ENCODE measurements at regions not wholly inside any gene's neighbourhood (a gene's known extent, or its start where the extent isn't known, plus 50 kb on each side); places are given as distances from the start of the nearest gene placed in this dataset.

DNA sequence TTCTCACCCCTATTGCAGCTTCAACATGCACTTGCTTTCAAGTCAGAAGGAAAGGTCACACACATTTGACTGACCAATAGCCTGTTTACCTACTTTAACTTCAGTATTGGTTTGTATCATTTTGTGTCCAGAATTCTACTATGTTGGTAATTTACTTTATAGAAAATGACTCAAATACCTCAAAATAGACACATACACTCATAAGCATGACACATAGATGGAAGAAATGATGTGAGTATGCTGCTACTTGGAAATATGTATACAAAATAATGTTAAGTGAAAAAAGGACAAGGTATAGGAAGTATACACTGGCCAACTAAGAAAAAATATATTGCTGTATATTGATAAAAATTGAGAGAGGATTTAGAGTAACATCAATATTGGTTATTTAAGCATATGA, 98.8 kb upstream of the CASK start:
- Histone ChIP-seq H3K9me3 (ENCODE audit: control extremely low read depth in 1 of 5, control insufficient read depth in 4 of 5, insufficient read depth in 2 of 5, low read depth in 1 of 5, low read length in 4 of 5) (no peaks in the 10 kb centered on the region), H3K4me1 (ENCODE audit: control extremely low read depth in 1 of 4, control insufficient read depth in 4 of 4, insufficient read depth in 4 of 4, low read length in 3 of 4) (no peaks in the 10 kb centered on the region), H3K27ac (ENCODE audit: insufficient read depth in 1 of 2, low read depth in 1 of 2, low read length in 2 of 2, poor library complexity in 1 of 2, severe bottlenecking in 2 of 2) (no peak overlapping the region), H3K36me3 (ENCODE audit: control insufficient read depth in 4 of 4, insufficient read depth in 4 of 4, low read length in 3 of 4) (no peaks in the 10 kb centered on the region), H3K27me3 (replicated peaks in 2 of 5; ENCODE audit: control insufficient read depth in 4 of 5, insufficient read depth in 5 of 5, low read length in 4 of 5) (peaks cover 0 to 5% (median 0%) of the 10 kb centered on the region in 5 experiments), H3K4me3 (ENCODE audit: control insufficient read depth in 1 of 7, extremely low read depth in 1 of 7, insufficient read depth in 4 of 7, low read depth in 2 of 7, low read length in 6 of 7) (no peak overlapping the region)
- CTCF ChIA-PET, result no interaction called here
- DNase-seq, result no peak
- POLR2A ChIA-PET, result no interaction called here

GRCh38 chrX:42021058-42021457, 97.7 kb upstream of the CASK start:
- no peak overlapping the region for H3K27ac ChIP-seq (ENCODE audit: insufficient read depth in 1 of 2, low read depth in 1 of 2, low read length in 2 of 2, poor library complexity in 1 of 2, severe bottlenecking in 2 of 2)
- no peaks in the 10 kb centered on the region for H3K9me3 ChIP-seq (ENCODE audit: control extremely low read depth in 1 of 5, control insufficient read depth in 4 of 5, insufficient read depth in 2 of 5, low read depth in 1 of 5, low read length in 4 of 5)
- H3K4me1 ChIP-seq (ENCODE audit: control extremely low read depth in 1 of 4, control insufficient read depth in 4 of 4, insufficient read depth in 4 of 4, low read length in 3 of 4), result no peaks in the 10 kb centered on the region
- POLR2A ChIA-PET, result no interaction called here
- no peak for DNase-seq
- H3K36me3 ChIP-seq (ENCODE audit: control insufficient read depth in 4 of 4, insufficient read depth in 4 of 4, low read length in 3 of 4), result no peaks in the 10 kb centered on the region
- CTCF ChIA-PET, result no interaction called here
- H3K27me3 ChIP-seq (replicated peaks in 2 of 5; ENCODE audit: control insufficient read depth in 4 of 5, insufficient read depth in 5 of 5, low read length in 4 of 5), result peaks cover 0 to 5% (median 0%) of the 10 kb centered on the region in 5 experiments
- no peak overlapping the region for H3K4me3 ChIP-seq (ENCODE audit: control insufficient read depth in 1 of 7, extremely low read depth in 1 of 7, insufficient read depth in 4 of 7, low read depth in 2 of 7, low read length in 6 of 7)

- Histone ChIP-seq H3K27me3 (replicated peaks in 2 of 5; ENCODE audit: control insufficient read depth in 4 of 5, insufficient read depth in 5 of 5, low read length in 4 of 5) (peaks cover 0 to 5% (median 0%) of the 10 kb centered on the region in 5 experiments), H3K27ac (ENCODE audit: insufficient read depth in 1 of 2, low read depth in 1 of 2, low read length in 2 of 2, poor library complexity in 1 of 2, severe bottlenecking in 2 of 2) (no peak overlapping the region), H3K36me3 (ENCODE audit: control insufficient read depth in 4 of 4, insufficient read depth in 4 of 4, low read length in 3 of 4) (no peaks in the 10 kb centered on the region), H3K4me1 (ENCODE audit: control extremely low read depth in 1 of 4, control insufficient read depth in 4 of 4, insufficient read depth in 4 of 4, low read length in 3 of 4) (no peaks in the 10 kb centered on the region), H3K9me3 (ENCODE audit: control extremely low read depth in 1 of 5, control insufficient read depth in 4 of 5, insufficient read depth in 2 of 5, low read depth in 1 of 5, low read length in 4 of 5) (no peaks in the 10 kb centered on the region), H3K4me3 (ENCODE audit: control insufficient read depth in 1 of 7, extremely low read depth in 1 of 7, insufficient read depth in 4 of 7, low read depth in 2 of 7, low read length in 6 of 7) (no peak overlapping the region)
- ChIA-PET CTCF (no interaction called here), POLR2A (no interaction called here)
- WGBS (ENCODE audit: insufficient coverage), result 66% methylated on average over 2 of the region's 2 CpGs
- no peak for DNase-seq
Observed at GRCh38 chrX:42020225-42020624, 96.9 kb upstream of the CASK start.

DNA sequence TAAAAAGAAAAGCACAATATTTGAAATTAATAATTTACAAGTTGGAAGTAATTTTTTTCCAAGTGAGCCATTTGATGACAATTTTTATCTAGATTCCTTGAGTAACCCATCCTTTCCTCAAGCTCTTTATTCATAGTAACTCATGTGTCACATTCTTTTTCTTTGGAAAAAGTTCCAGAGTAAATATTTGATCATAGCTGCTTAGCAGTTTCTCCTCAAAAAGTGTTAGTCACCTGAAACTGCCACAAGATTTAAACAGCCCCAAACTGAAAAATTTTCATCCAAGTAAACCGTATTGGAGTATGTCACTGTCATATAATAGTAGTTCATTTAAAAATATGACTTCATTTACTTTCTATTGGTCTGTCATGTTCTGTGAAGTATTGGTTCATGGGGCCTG, 94.6 kb upstream of the CASK start:
- H3K36me3 ChIP-seq (ENCODE audit: control insufficient read depth in 4 of 4, insufficient read depth in 4 of 4, low read length in 3 of 4), result no peaks in the 10 kb centered on the region
- no peak overlapping the region for H3K4me3 ChIP-seq (ENCODE audit: control insufficient read depth in 1 of 7, extremely low read depth in 1 of 7, insufficient read depth in 4 of 7, low read depth in 2 of 7, low read length in 6 of 7)
- POLR2A ChIA-PET, result no interaction called here
- CTCF ChIA-PET, result no interaction called here
- H3K9me3 ChIP-seq (ENCODE audit: control extremely low read depth in 1 of 5, control insufficient read depth in 4 of 5, insufficient read depth in 2 of 5, low read depth in 1 of 5, low read length in 4 of 5), result no peaks in the 10 kb centered on the region
- H3K27me3 ChIP-seq (replicated peaks in 2 of 5; ENCODE audit: control insufficient read depth in 4 of 5, insufficient read depth in 5 of 5, low read length in 4 of 5), result peaks cover 0 to 3% (median 0%) of the 10 kb centered on the region in 5 experiments
- H3K27ac ChIP-seq (ENCODE audit: insufficient read depth in 1 of 2, low read depth in 1 of 2, low read length in 2 of 2, poor library complexity in 1 of 2, severe bottlenecking in 2 of 2), result no peak overlapping the region
- no CpG with 5 or more reads among the region's 1 CpG for WGBS (ENCODE audit: insufficient coverage)
- DNase-seq, result no peak
- no peaks in the 10 kb centered on the region for H3K4me1 ChIP-seq (ENCODE audit: control extremely low read depth in 1 of 4, control insufficient read depth in 4 of 4, insufficient read depth in 4 of 4, low read length in 3 of 4)

GRCh38 chrX:42000836-42001235, 77.5 kb upstream of the CASK start:
- H3K4me3 ChIP-seq (ENCODE audit: control insufficient read depth in 1 of 7, extremely low read depth in 1 of 7, insufficient read depth in 4 of 7, low read depth in 2 of 7, low read length in 6 of 7), result no peak overlapping the region
- H3K27me3 ChIP-seq (replicated peaks in 2 of 5; ENCODE audit: control insufficient read depth in 4 of 5, insufficient read depth in 5 of 5, low read length in 4 of 5), result peaks cover 0 to 2% (median 0%) of the 10 kb centered on the region in 5 experiments
- 86% methylated on average over 1 of the region's 3 CpGs for WGBS (ENCODE audit: insufficient coverage)
- no peaks in the 10 kb centered on the region for H3K9me3 ChIP-seq (ENCODE audit: control extremely low read depth in 1 of 5, control insufficient read depth in 4 of 5, insufficient read depth in 2 of 5, low read depth in 1 of 5, low read length in 4 of 5)
- no peak for DNase-seq
- CTCF ChIA-PET, result no interaction called here
- H3K36me3 ChIP-seq (ENCODE audit: control insufficient read depth in 4 of 4, insufficient read depth in 4 of 4, low read length in 3 of 4), result no peaks in the 10 kb centered on the region
- H3K27ac ChIP-seq (ENCODE audit: insufficient read depth in 1 of 2, low read depth in 1 of 2, low read length in 2 of 2, poor library complexity in 1 of 2, severe bottlenecking in 2 of 2), result no peak overlapping the region
- POLR2A ChIA-PET, result no interaction called here
- no peaks in the 10 kb centered on the region for H3K4me1 ChIP-seq (ENCODE audit: control extremely low read depth in 1 of 4, control insufficient read depth in 4 of 4, insufficient read depth in 4 of 4, low read length in 3 of 4)

DNA sequence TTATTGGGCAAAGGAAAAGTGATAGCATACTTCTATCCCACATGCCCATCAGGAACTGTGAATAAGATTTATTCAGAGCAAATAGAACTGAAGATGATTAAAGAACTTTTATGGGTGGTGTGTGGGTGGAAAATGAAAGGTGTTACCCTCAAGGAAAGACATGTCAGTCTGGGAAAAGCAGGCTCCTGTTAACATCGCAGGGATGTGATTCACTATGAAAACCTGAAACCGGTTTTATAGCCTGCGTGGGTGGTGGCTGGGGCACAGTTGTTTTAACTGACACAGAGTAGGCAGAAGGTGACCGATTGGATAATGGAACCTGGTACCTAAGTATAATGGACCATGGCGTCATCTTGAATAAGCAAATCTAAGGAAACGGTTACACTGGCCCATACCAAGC, 61.3 kb upstream of the CASK start:
- H3K27ac ChIP-seq (ENCODE audit: insufficient read depth in 1 of 2, low read depth in 1 of 2, low read length in 2 of 2, poor library complexity in 1 of 2, severe bottlenecking in 2 of 2), result no peak overlapping the region
- no peaks in the 10 kb centered on the region for H3K36me3 ChIP-seq (ENCODE audit: control insufficient read depth in 4 of 4, insufficient read depth in 4 of 4, low read length in 3 of 4)
- no peaks in the 10 kb centered on the region for H3K4me1 ChIP-seq (ENCODE audit: control extremely low read depth in 1 of 4, control insufficient read depth in 4 of 4, insufficient read depth in 4 of 4, low read length in 3 of 4)
- DNase-seq, result no peak
- peaks cover 0 to 2% (median 0%) of the 10 kb centered on the region in 5 experiments for H3K27me3 ChIP-seq (replicated peaks in 2 of 5; ENCODE audit: control insufficient read depth in 4 of 5, insufficient read depth in 5 of 5, low read length in 4 of 5)
- WGBS (ENCODE audit: insufficient coverage), result 89% methylated on average over 6 of the region's 6 CpGs
- no peaks in the 10 kb centered on the region for H3K9me3 ChIP-seq (ENCODE audit: control extremely low read depth in 1 of 5, control insufficient read depth in 4 of 5, insufficient read depth in 2 of 5, low read depth in 1 of 5, low read length in 4 of 5)
- H3K4me3 ChIP-seq (ENCODE audit: control insufficient read depth in 1 of 7, extremely low read depth in 1 of 7, insufficient read depth in 4 of 7, low read depth in 2 of 7, low read length in 6 of 7), result no peak overlapping the region
- POLR2A ChIA-PET, result no interaction called here
- CTCF ChIA-PET, result no interaction called here

- ChIA-PET POLR2A (no interaction called here), CTCF (no interaction called here)
Observed at GRCh38 chrX:41982953-41983352, 59.6 kb upstream of the CASK start.

More at GRCh38 chrX:41982953-41983352, 59.6 kb upstream of the CASK start:
- Histone ChIP-seq H3K4me3 (ENCODE audit: control insufficient read depth in 1 of 7, extremely low read depth in 1 of 7, insufficient read depth in 4 of 7, low read depth in 2 of 7, low read length in 6 of 7) (no peak overlapping the region), H3K36me3 (ENCODE audit: control insufficient read depth in 4 of 4, insufficient read depth in 4 of 4, low read length in 3 of 4) (no peaks in the 10 kb centered on the region), H3K27me3 (replicated peaks in 2 of 5; ENCODE audit: control insufficient read depth in 4 of 5, insufficient read depth in 5 of 5, low read length in 4 of 5) (peaks cover 0 to 2% (median 0%) of the 10 kb centered on the region in 5 experiments), H3K27ac (ENCODE audit: insufficient read depth in 1 of 2, low read depth in 1 of 2, low read length in 2 of 2, poor library complexity in 1 of 2, severe bottlenecking in 2 of 2) (no peak overlapping the region), H3K9me3 (ENCODE audit: control extremely low read depth in 1 of 5, control insufficient read depth in 4 of 5, insufficient read depth in 2 of 5, low read depth in 1 of 5, low read length in 4 of 5) (no peaks in the 10 kb centered on the region), H3K4me1 (ENCODE audit: control extremely low read depth in 1 of 4, control insufficient read depth in 4 of 4, insufficient read depth in 4 of 4, low read length in 3 of 4) (no peaks in the 10 kb centered on the region)
- DNase-seq, result peak in 2 of 3 donors; percentile 35 to 55

Measured in common myeloid progenitor, CD34-positive (primary cell).